GM19372 (cell line): ENCODE measurements at regions not wholly inside any gene's neighbourhood (a gene's known extent, or its start where the extent isn't known, plus 50 kb on each side); places are given as distances from the start of the nearest gene placed in this dataset.
"Not testable (repeated sequence)": the region's sequence is repeated elsewhere in the genome, so short reads cannot be mapped to it uniquely, and the experiment has no call there.

Experiments
- ATAC-seq: cut with Tn5 transposase; IDR thresholded peaks from one replicate; pipeline ENCODE4 v1.9.1; 2021; ENCODE audit warnings: mild to moderate bottlenecking, low read depth, moderate library complexity; ENCODE audit not compliant: unreplicated experiment

GRCh38 chr2:138424436-138425140 lies 77.0 kb upstream of the SPOPL start:
- no peak for ATAC-seq

DNA sequence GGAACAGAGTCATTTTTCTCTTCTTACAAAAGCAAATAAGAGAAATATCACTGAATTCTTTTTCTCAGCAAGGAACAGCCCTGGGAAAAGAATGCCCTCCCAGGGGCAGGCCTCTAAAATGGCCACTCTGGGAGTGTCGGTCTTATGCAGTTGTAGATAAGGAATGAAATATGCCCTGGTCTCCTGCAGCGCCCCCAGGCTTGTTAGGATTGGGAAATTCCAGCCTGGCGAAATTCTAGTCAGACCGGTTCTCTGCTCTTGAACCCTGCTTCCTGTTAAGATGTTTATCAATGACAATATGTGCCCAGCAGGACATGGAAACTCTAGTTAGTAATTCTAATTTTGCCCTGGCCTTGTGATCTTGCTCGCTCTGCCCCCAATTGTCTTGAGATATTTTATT lies 75.5 kb upstream of the SPOPL start:
- not testable (repeated sequence) for ATAC-seq

DNA sequence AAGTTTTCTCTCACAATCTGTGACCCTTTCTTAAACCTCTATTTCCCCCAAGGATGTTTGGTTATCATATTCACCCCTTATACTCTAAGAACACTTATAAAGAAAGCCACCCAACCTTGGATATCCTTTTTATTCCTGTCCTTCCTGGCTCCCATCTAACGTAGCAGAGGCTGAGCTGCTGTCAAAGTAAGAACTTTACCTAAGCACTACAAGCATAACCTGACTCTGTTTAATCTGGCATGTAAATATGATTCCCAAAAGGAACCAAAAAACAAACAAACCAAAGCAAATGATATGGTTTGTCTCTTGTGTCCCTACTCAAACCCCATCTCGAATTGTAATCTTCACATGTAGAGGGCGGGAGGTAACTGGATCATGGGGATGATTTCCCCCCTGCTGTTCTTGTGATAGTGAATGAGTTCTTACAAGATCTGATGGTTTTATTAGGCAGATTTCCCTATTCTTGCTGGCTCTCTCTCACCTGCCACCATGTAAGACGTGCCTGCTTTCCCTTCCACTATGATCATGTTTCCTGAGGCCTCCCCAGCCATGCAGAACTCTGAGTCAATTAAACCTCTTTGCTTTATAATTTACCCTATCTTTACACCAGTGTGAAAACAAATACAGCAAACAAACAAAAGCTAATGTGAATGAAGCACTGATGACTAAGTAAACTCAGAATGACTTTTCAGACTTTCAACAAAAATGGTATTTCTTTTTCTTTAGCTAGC lies 72.7 kb upstream of the SPOPL start:
- ATAC-seq = no peak

DNA sequence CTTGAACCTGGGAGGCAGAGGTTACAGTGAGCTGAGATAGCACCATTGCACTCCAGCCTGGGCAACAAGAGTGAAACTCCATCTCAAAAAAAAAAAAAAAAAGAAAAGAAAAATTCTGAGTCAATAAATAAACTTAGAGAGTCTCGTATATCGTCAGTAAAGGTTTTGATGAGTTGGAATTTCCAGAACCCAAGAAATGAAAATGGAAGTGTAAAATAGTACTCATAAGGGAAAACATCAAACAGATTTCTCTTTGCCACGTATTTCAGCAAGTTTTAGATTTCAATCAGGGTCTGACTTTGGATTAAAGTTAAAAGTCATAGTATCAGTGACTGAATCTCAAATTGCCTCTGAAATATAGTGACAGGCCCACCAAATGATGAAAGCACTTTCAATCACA lies 71.4 kb upstream of the SPOPL start:
- no peak for ATAC-seq

DNA sequence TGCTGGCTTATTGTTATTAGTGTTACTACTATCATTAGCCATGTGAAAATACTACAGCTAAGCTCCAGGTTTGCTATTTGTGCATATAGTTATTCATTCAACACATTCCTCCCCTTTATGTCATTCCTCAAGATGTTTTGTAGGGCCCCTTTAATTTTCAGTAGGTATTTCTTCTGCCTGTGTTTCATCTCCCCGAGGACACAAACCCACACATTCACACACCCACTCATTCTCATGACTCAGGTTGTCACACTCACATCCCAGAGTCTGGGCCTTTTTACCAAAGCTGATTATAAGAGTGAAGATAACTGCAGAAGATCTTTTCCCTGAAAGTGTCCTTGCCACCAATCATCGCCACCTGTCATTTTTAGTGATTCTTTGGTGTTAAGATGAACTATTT lies 68.6 kb upstream of the SPOPL start:
- ATAC-seq = no peak

GRCh38 chr2:138433995-138434951 lies 67.3 kb upstream of the SPOPL start:
- no peak for ATAC-seq

DNA sequence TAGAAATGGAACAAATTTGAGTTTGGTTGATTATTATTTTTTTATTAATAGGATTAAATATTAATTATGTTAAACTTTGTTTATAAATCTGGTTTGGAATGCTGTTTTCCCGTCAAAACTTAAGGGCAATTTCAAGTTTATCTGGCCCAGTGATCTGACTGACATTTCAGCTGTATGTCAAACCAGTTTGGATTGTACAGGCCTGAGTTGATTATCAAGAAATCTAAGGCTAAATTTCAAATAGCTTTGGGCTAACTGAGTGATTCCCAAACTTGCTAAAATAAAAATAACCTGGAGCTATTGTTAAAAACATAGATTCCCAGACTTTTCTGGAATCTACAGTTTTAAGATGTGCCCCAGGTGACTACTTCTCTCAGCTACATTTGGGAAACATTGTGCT lies 65.9 kb upstream of the SPOPL start:
- ATAC-seq = no peak

DNA sequence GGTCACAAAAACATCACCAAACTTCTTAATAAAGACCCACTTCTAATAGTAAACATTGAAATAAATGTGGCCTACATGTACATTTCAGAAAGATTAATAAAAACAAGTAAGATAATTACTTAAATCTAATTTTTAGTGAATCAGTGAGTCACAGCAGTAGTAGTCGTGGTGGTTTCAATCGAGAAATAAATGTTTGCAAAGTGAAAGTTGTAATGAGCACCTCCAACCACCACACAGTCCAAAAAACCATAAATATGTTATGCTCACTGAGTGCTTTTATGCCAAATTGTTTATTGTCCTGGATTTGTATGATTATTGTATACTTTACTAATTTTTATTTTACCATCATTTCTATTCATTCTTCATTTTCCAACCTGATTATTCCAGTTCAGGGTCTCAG lies 61.8 kb upstream of the SPOPL start:
- ATAC-seq = no peak

DNA sequence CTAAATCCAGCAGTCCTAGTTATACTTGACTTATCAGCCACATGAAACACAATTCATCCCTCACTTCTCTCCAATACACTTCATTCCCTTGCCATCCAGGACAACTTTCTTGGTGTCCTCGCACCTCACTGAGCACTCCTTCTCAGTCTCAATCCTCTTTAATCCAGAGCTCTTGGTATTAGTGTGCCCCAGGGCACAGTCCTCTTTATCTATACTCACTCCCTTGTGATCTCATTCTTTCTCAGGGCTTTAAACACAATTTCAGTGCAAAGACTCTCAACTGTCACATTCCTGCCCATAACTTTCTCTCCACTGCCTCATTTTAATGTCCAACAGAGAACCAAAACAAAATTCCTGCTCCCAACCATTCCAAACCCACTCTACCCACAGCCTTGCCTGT lies 60.8 kb upstream of the SPOPL start:
- ATAC-seq = no peak

GRCh38 chr2:138441916-138442315 lies 59.7 kb upstream of the SPOPL start:
- ATAC-seq = no peak

DNA sequence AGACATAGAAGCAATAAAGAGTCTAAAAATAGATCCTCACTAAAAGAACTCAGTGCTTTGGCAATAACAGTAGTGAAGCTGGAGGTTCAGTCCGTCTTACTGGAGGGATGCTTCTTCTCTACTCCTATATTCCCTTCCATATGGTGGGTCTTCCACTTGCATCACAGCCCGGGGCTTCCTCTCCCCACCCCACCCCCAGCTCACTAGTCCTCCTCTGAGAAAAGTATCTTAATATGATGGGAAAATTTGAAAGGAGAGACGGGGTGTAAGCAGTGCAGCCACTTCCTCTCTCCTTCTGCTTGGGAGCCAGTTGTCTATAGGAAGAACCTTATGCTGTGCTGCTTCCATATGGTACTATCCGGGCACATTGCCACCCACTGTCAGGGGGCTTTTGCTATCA lies 57.2 kb upstream of the SPOPL start:
- no peak for ATAC-seq

DNA sequence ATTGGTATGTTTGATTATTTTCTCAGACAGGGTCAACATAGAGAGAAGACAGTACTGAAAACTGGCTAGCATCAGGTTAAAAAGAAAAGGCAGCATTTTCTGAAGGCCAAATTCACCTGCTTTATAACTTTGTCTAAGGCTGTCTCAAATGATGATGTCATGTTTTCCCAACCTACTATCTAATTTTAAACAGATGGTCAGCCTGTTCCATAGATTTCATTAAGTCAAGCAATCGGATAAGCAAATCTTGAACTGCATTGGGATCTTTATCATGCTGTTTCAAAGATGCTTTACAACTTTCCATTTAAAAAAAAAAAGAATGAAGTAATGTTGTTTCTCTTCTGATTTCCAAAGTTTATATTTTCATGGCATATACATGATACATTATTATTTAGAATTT lies 56.3 kb upstream of the SPOPL start:
- no peak for ATAC-seq

- ATAC-seq = no peak
These were observed 55.5 kb upstream of the SPOPL start for GRCh38 chr2:138446043-138446442.

- no peak for ATAC-seq
These were observed 53.5 kb upstream of the SPOPL start for GRCh38 chr2:138447889-138448570.
